ENCODE measurements at regions not wholly inside any gene's neighbourhood (a gene's known extent, or its start where the extent isn't known, plus 50 kb on each side); places are given as distances from the start of the nearest gene placed in this dataset.

GRCh38 chr15:27645672-27646071, 453.4 kb downstream of the OCA2 start:
- Histone ChIP-seq H4K91ac (ENCODE audit: insufficient read length, low read depth, low read length) (no peak overlapping the region), H3K56ac (ENCODE audit: insufficient read length, low read depth, low read length) (no peak overlapping the region), H3K14ac (ENCODE audit: insufficient read depth, low read length) (no peak overlapping the region), H3K18ac (ENCODE audit: insufficient read length, low read depth, low read length) (no peak overlapping the region), H2BK120ac (ENCODE audit: low read depth, low read length, poor library complexity, severe bottlenecking) (no peak overlapping the region), H3K79me1 (ENCODE audit: insufficient read depth, low read depth, low read length, poor library complexity, severe bottlenecking) (no peaks in the 10 kb centered on the region), H3K23me2 (ENCODE audit: insufficient read length, low read depth, low read length, poor library complexity, severe bottlenecking) (no peaks in the 10 kb centered on the region), H3T11ph (ENCODE audit: low read length) (no peak overlapping the region), H2BK20ac (ENCODE audit: low read depth, low read length, poor library complexity, severe bottlenecking) (no peak overlapping the region), H2BK12ac (ENCODE audit: insufficient read length, low read depth, low read length) (no peak overlapping the region), H2AFZ (ENCODE audit: low read length) (no peak overlapping the region), H3K27ac (ENCODE audit: insufficient read length, low read depth, low read length) (no peak overlapping the region), H3K9ac (ENCODE audit: extremely low read depth, insufficient read length, low read length) (no peak overlapping the region), H4K20me1 (ENCODE audit: control insufficient read depth, insufficient read depth, insufficient read length) (no peaks in the 10 kb centered on the region), H2BK5ac (ENCODE audit: insufficient read length, low read length) (no peak overlapping the region), H3K4me1 (ENCODE audit: insufficient read depth, low read length) (no peaks in the 10 kb centered on the region; the same call in 1 of the 2 replicates), H3K9me3 (ENCODE audit: control insufficient read depth, low read depth, low read length) (no peaks in the 10 kb centered on the region), H4K5ac (ENCODE audit: insufficient read length, low read depth, low read length) (no peak overlapping the region), H2BK15ac (ENCODE audit: low read depth, low read length) (no peak overlapping the region), H3K79me2 (ENCODE audit: insufficient read depth, low read length) (no peaks in the 10 kb centered on the region), H4K8ac (replicated peaks; ENCODE audit: insufficient read length, low read depth, low read length) (no peak overlapping the region), H3K4ac (ENCODE audit: low read depth, low read length) (no peak overlapping the region), H2AK5ac (ENCODE audit: insufficient read length, low read length) (no peak overlapping the region), H3K23ac (ENCODE audit: insufficient read length, low read depth, low read length) (no peak overlapping the region), H3K4me2 (ENCODE audit: insufficient read depth, insufficient read length, low read length) (no peak overlapping the region), H3K27me3 (ENCODE audit: insufficient read depth, low read length) (no peaks in the 10 kb centered on the region)
- no CpG with 5 or more reads among the region's 3 CpGs for WGBS (ENCODE audit: extremely low coverage, insufficient read length, low lambda C conversion rate)
- peaks cover 18% of the 10 kb centered on the region in 2 experiments for H3K4me1 Mint-ChIP-seq
- H3K27me3 Mint-ChIP-seq (ENCODE audit: low read depth), result no peaks in the 10 kb centered on the region; the same call in 1 of the 2 replicates
- DNase-seq, result peak; percentile 39
- TF ChIP-seq CTCF (conservative IDR thresholded peaks at IDR 0.05), result no peak
- peaks cover 12 to 14% of the 10 kb centered on the region in 2 experiments for H3K9me3 Mint-ChIP-seq
- H3K27ac Mint-ChIP-seq, result peak overlapping the region in 1 of 3 experiments; percentile 32; a peak in 1 of 7 replicates
- H3K36me3 Mint-ChIP-seq (ENCODE audit: insufficient read depth in 1 of 3, low read depth in 3 of 3), result peaks cover 0 to 7% (median 0%) of the 10 kb centered on the region in 3 experiments; a peak in 1 of 7 replicates
- H3K4me3 Mint-ChIP-seq, result no peak overlapping the region
